ENCODE measurements at regions not wholly inside any gene's neighbourhood (a gene's known extent, or its start where the extent isn't known, plus 50 kb on each side); places are given as distances from the start of the nearest gene placed in this dataset.

- no peaks in the 10 kb centered on the region for H3K9me1 ChIP-seq (replicated peaks; ENCODE audit: control insufficient read depth, extremely low read depth, insufficient read depth, low read length)
- no peak overlapping the region for H3K9ac ChIP-seq (replicated peaks; ENCODE audit: extremely low read depth, insufficient read depth, low read length)
- no peaks in the 10 kb centered on the region for H3K9me3 ChIP-seq (replicated peaks; ENCODE audit: control insufficient read depth, insufficient read depth, low read length)
- peaks cover 2% of the 10 kb centered on the region for H3K4me1 ChIP-seq (ENCODE audit: control insufficient read depth, extremely low read depth, insufficient read depth, low read length)
- FAIRE-seq: no peak
- H3K79me2 ChIP-seq (ENCODE audit: control insufficient read depth, insufficient read depth, low read length): no peaks in the 10 kb centered on the region
- intact Hi-C loops (cut with micrococcal nuclease) (no loop called here), dilution Hi-C loops (cut with MboI; ENCODE audit: extremely low pct_ligation_motif_present, low sequenced_read_pairs) (no loop called here)
- no peak overlapping the region for H3K27ac ChIP-seq (ENCODE audit: insufficient read depth, low read depth, low read length)
- no peak overlapping the region for H2AFZ ChIP-seq (ENCODE audit: low read depth, low read length)
- BruUV-seq (replicated peaks): no TSS peak
- H3K36me3 ChIP-seq (ENCODE audit: control insufficient read depth in 2 of 2, extremely low read depth in 1 of 2, insufficient read depth in 2 of 2, low read length in 2 of 2): no peaks in the 10 kb centered on the region
- DNase-seq (ENCODE audit: low read depth, low spot score): no peak
- TF ChIP-seq EZH2 (IDR thresholded peaks at IDR 0.05; ENCODE audit: borderline replicate concordance, low read depth, low read length, severe bottlenecking): no peak
- TF ChIP-seq FOS (IDR thresholded peaks at IDR 0.05; ENCODE audit: borderline replicate concordance, insufficient read depth, low read length): no peak
- TF ChIP-seq MYC (IDR thresholded peaks at IDR 0.05; ENCODE audit: low read depth, low read length): no peak
- TF ChIP-seq GATA2 (IDR thresholded peaks at IDR 0.05; ENCODE audit: insufficient read depth, insufficient read length, low read depth, low read length): no peak
- H4K20me1 ChIP-seq (replicated peaks; ENCODE audit: control insufficient read depth, extremely low read depth, insufficient read depth, low read length): no peaks in the 10 kb centered on the region
- ChIA-PET POLR2A (interaction anchor here (0.6 to 0.9 kb wide), 2 partner anchors 9 to 125 kb away, joined by 3 to 10 read pairs; no protein-coding TSS in a partner anchor), CTCF (interaction anchor here (3.6 to 5.6 kb wide), 2 partner anchors 26 to 124 kb away, joined by 132 to 210 read pairs; a partner anchor contains a TSS)
- peaks cover 16 to 20% of the 10 kb centered on the region in 2 experiments for H3K27me3 ChIP-seq (ENCODE audit: control insufficient read depth in 2 of 2, insufficient read depth in 2 of 2, low read length in 2 of 2)
- no peak overlapping the region for H3K4me2 ChIP-seq (ENCODE audit: insufficient read depth, low read length)
- H3K4me3 ChIP-seq (replicated peaks in 1 of 3; ENCODE audit: insufficient read depth in 1 of 3, low read depth in 1 of 3, low read length in 3 of 3): no peak overlapping the region
These were observed 141.5 kb downstream of the OR2B2 start for GRCh38 chr6:27770724-27771123.

- H3K27me3 ChIP-seq (ENCODE audit: control insufficient read depth in 2 of 2, insufficient read depth in 2 of 2, low read length in 2 of 2): peaks cover 16 to 20% of the 10 kb centered on the region in 2 experiments
- DNase-seq (ENCODE audit: low read depth, low spot score) (no peak), FAIRE-seq (no peak)
- no peak overlapping the region for H3K27ac ChIP-seq (ENCODE audit: insufficient read depth, low read depth, low read length)
- intact Hi-C loops (cut with micrococcal nuclease) (no loop called here), dilution Hi-C loops (cut with MboI; ENCODE audit: extremely low pct_ligation_motif_present, low sequenced_read_pairs) (no loop called here)
- ChIA-PET CTCF (interaction anchor here (0.9 to 5.6 kb wide), 5 partner anchors 12 to 126 kb away, joined by 3 to 210 read pairs (median 5); a partner anchor contains a TSS), POLR2A (no interaction called here)
- H3K9me3 ChIP-seq (replicated peaks; ENCODE audit: control insufficient read depth, insufficient read depth, low read length): no peaks in the 10 kb centered on the region
- H3K4me3 ChIP-seq (replicated peaks in 1 of 3; ENCODE audit: insufficient read depth in 1 of 3, low read depth in 1 of 3, low read length in 3 of 3): no peak overlapping the region
- H3K36me3 ChIP-seq (ENCODE audit: control insufficient read depth in 2 of 2, extremely low read depth in 1 of 2, insufficient read depth in 2 of 2, low read length in 2 of 2): no peaks in the 10 kb centered on the region
- H3K9ac ChIP-seq (replicated peaks; ENCODE audit: extremely low read depth, insufficient read depth, low read length): no peak overlapping the region
- H4K20me1 ChIP-seq (replicated peaks; ENCODE audit: control insufficient read depth, extremely low read depth, insufficient read depth, low read length): no peaks in the 10 kb centered on the region
- no peak overlapping the region for H3K4me2 ChIP-seq (ENCODE audit: insufficient read depth, low read length)
- no peaks in the 10 kb centered on the region for H3K79me2 ChIP-seq (ENCODE audit: control insufficient read depth, insufficient read depth, low read length)
- no peak overlapping the region for H2AFZ ChIP-seq (ENCODE audit: low read depth, low read length)
- H3K4me1 ChIP-seq (ENCODE audit: control insufficient read depth, extremely low read depth, insufficient read depth, low read length): peaks cover 2% of the 10 kb centered on the region
- H3K9me1 ChIP-seq (replicated peaks; ENCODE audit: control insufficient read depth, extremely low read depth, insufficient read depth, low read length): no peaks in the 10 kb centered on the region
- no peak for TF ChIP-seq CTCF (IDR thresholded peaks at IDR 0.05; ENCODE audit: extremely low read depth in 1 of 2, insufficient read depth in 1 of 2, low read depth in 1 of 2, low read length in 2 of 2)
- TF ChIP-seq EZH2 (IDR thresholded peaks at IDR 0.05; ENCODE audit: borderline replicate concordance, low read depth, low read length, severe bottlenecking): no peak
- TF ChIP-seq POLR2A (IDR thresholded peaks at IDR 0.05; ENCODE audit: low read depth, low read length): no peak
- TF ChIP-seq MYC (IDR thresholded peaks at IDR 0.05; ENCODE audit: low read depth, low read length): no peak
- TF ChIP-seq FOS (IDR thresholded peaks at IDR 0.05; ENCODE audit: borderline replicate concordance, insufficient read depth, low read length): no peak
- no peak for TF ChIP-seq POLR2AphosphoS5 (IDR thresholded peaks at IDR 0.05; ENCODE audit: insufficient read depth, low read depth, low read length)
- TF ChIP-seq JUN (IDR thresholded peaks at IDR 0.05; ENCODE audit: borderline replicate concordance, insufficient read depth, insufficient read length, low read depth): no peak
- no TSS peak for BruUV-seq (replicated peaks)
These were observed 143.6 kb downstream of the OR2B2 start for GRCh38 chr6:27768556-27768955.

All from endothelial cell of umbilical vein (primary cell).